ENCODE measurements at regions not wholly inside any gene's neighbourhood (a gene's known extent, or its start where the extent isn't known, plus 50 kb on each side); places are given as distances from the start of the nearest gene placed in this dataset.

DNA sequence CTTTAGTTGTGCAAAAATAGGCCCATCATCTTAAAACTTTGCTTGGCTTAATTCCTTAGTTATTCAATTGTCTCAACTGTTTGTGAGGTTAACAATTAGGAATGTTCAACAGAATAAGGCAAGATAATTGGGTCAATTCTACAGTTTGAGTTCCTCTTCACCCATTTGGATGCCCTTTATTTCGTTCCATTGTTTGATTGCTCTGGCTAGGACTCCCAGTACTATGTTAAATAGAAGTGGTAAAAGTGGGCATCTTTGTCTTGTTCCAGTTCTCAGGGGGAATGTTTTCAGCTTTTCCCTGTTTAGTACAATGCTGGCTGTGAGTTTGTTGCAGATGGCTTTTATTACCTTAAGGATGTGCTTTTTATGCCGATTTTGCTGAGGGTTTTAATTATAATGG is 761.5 kb upstream of the GRIA3 start:
- TF ChIP-seq POLR2A (IDR thresholded peaks at IDR 0.05) (no peak), CTCF (IDR thresholded peaks at IDR 0.05) (no peak), EP300 (IDR thresholded peaks at IDR 0.05) (no peak)
